ENCODE measurements at regions not wholly inside any gene's neighbourhood (a gene's known extent, or its start where the extent isn't known, plus 50 kb on each side); places are given as distances from the start of the nearest gene placed in this dataset.

DNA sequence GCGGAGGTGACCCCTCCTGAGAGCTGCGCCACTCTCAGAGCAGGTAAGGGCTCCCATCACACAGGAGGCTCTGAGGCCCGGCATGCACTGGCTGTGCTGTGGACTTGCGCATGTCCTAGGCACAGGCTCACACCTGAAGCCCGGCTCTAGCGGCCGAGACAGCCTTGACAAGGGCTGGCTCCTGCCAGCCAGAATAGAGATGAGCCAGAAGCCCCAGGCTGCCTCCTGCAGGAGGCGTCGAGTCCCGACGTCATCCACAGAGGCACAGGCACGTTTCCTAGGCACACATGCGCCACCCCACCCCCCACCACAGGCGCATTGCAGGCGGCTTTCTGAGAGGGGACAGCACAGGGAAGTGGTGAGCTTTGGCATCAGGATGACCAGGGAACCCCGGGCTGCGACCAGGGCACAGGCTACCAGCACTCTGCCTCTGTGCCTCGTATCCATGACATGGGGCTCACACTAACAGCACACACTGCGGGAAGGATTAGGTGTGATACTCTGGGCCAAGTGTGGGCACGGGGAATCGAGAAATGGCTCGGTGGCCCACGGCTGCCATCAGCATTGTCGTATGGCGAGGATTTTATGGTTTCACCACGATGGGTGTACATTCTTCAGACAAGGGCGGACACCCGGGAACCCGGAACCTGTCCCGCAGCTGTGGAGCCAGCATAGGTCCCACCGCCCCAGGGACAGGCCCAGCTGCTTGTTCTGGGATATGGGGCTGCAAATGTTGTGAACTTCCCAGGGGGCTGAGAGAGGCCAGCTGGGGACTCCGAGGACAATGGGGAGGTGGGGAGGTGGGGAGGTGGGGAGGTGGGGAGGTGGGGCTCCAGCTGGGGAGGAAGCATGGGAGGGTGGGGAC lies 90.7 kb upstream of the ADRA2C start:
- TF ChIP-seq, protein P1, sequence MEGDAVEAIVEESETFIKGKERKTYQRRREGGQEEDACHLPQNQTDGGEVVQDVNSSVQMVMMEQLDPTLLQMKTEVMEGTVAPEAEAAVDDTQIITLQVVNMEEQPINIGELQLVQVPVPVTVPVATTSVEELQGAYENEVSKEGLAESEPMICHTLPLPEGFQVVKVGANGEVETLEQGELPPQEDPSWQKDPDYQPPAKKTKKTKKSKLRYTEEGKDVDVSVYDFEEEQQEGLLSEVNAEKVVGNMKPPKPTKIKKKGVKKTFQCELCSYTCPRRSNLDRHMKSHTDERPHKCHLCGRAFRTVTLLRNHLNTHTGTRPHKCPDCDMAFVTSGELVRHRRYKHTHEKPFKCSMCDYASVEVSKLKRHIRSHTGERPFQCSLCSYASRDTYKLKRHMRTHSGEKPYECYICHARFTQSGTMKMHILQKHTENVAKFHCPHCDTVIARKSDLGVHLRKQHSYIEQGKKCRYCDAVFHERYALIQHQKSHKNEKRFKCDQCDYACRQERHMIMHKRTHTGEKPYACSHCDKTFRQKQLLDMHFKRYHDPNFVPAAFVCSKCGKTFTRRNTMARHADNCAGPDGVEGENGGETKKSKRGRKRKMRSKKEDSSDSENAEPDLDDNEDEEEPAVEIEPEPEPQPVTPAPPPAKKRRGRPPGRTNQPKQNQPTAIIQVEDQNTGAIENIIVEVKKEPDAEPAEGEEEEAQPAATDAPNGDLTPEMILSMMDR (IDR thresholded peaks at IDR 0.05) = no peak
- TF ChIP-seq POLR2A (IDR thresholded peaks at IDR 0.05) = no peak
